ENCODE measurements at regions not wholly inside any gene's neighbourhood (a gene's known extent, or its start where the extent isn't known, plus 50 kb on each side); places are given as distances from the start of the nearest gene placed in this dataset.

- H3K27me3 Mint-ChIP-seq (ENCODE audit: unreplicated experiment): no peaks in the 10 kb centered on the region
- DNase-seq (ENCODE audit: low spot score): no peak
- peak overlapping the region; percentile 37 for H3K4me3 Mint-ChIP-seq (ENCODE audit: unreplicated experiment)
Observed at GRCh38 chr2:207223051-207223450, 57.3 kb upstream of the KLF7 start.

DNA sequence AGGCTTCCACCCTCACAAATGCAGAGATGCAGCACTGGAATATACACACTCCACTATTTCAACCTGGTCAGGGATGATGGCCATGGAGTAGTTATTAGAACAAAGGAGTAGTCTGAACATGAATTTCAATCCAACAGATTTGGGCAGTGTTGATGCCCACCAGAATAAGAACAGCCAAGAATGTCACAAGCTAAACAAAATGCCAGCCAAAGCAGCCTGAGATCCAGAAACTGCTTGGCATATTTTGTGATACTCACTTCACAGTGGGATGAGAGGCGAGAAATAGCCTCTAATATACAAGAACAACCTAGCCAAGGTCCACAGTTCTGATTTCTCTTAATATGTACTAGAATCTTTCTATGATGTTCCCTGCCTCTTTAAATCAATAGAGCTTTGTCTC lies 58.6 kb upstream of the KLF7 start:
- H3K36me3 Mint-ChIP-seq (ENCODE audit: low read depth, unreplicated experiment): peaks cover 3% of the 10 kb centered on the region
- H3K9me3 Mint-ChIP-seq (ENCODE audit: unreplicated experiment): no peaks in the 10 kb centered on the region
- no peak overlapping the region for H3K4me3 Mint-ChIP-seq (ENCODE audit: unreplicated experiment)
- no peak for TF ChIP-seq CTCF (IDR thresholded peaks at IDR 0.05; ENCODE audit: unreplicated experiment)
- H3K27ac Mint-ChIP-seq (ENCODE audit: unreplicated experiment): peak overlapping the region; percentile 99
- H3K27me3 Mint-ChIP-seq (ENCODE audit: unreplicated experiment): peaks cover 3% of the 10 kb centered on the region
- DNase-seq (ENCODE audit: low spot score): no peak
- H3K4me1 Mint-ChIP-seq (ENCODE audit: unreplicated experiment): peaks cover 85% of the 10 kb centered on the region

More at GRCh38 chr2:207223051-207223450, 57.3 kb upstream of the KLF7 start:
- no peak for TF ChIP-seq CTCF (IDR thresholded peaks at IDR 0.05; ENCODE audit: unreplicated experiment)
- Mint-ChIP-seq H3K36me3 (ENCODE audit: low read depth, unreplicated experiment) (no peaks in the 10 kb centered on the region), H3K27ac (ENCODE audit: unreplicated experiment) (peak overlapping the region; percentile 49), H3K4me1 (ENCODE audit: unreplicated experiment) (peaks cover 73% of the 10 kb centered on the region), H3K9me3 (ENCODE audit: unreplicated experiment) (no peaks in the 10 kb centered on the region)

- Mint-ChIP-seq H3K4me3 (ENCODE audit: unreplicated experiment) (no peak overlapping the region), H3K4me1 (ENCODE audit: unreplicated experiment) (peaks cover 88% of the 10 kb centered on the region)
Observed at GRCh38 chr2:207224791-207225482, 59.2 kb upstream of the KLF7 start.

DNA sequence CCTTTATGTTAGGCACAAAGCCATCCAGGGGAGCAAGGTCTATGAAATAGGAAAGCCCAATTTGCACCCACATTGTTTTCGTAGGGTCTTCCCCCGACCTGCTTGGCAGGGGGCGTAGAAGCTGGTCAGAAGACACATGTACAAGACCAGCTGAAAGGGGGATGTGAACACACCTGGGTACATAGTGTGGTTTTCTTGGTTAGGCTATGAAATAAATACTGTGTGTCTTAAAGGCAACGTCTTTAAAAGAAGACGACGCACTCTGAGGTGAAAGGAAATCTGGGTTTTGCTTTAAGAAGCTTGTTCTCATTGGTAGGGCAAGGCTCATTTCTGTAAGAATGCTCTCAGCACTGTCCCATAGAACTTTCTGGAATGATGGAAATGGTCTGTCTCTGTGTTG lies 60.0 kb upstream of the KLF7 start:
- Mint-ChIP-seq H3K4me1 (ENCODE audit: unreplicated experiment) (peaks cover 94% of the 10 kb centered on the region), H3K27ac (ENCODE audit: unreplicated experiment) (peak overlapping the region; percentile 99), H3K27me3 (ENCODE audit: unreplicated experiment) (peaks cover 9% of the 10 kb centered on the region), H3K9me3 (ENCODE audit: unreplicated experiment) (no peaks in the 10 kb centered on the region), H3K4me3 (ENCODE audit: unreplicated experiment) (no peak overlapping the region), H3K36me3 (ENCODE audit: low read depth, unreplicated experiment) (peaks cover 3% of the 10 kb centered on the region)
- no peak for TF ChIP-seq CTCF (IDR thresholded peaks at IDR 0.05; ENCODE audit: unreplicated experiment)
- no peak for DNase-seq (ENCODE audit: low spot score)

More at GRCh38 chr2:207224791-207225482, 59.2 kb upstream of the KLF7 start:
- H3K36me3 Mint-ChIP-seq (ENCODE audit: low read depth, unreplicated experiment): peaks cover 3% of the 10 kb centered on the region
- peaks cover 3% of the 10 kb centered on the region for H3K27me3 Mint-ChIP-seq (ENCODE audit: unreplicated experiment)
- DNase-seq (ENCODE audit: low spot score): no peak
- H3K9me3 Mint-ChIP-seq (ENCODE audit: unreplicated experiment): no peaks in the 10 kb centered on the region
- no peak for TF ChIP-seq CTCF (IDR thresholded peaks at IDR 0.05; ENCODE audit: unreplicated experiment)
- peak overlapping the region; percentile 99 for H3K27ac Mint-ChIP-seq (ENCODE audit: unreplicated experiment)

- H3K9me3 Mint-ChIP-seq (ENCODE audit: unreplicated experiment): no peaks in the 10 kb centered on the region
- DNase-seq (ENCODE audit: low spot score): no peak
- H3K27ac Mint-ChIP-seq (ENCODE audit: unreplicated experiment): peak overlapping the region; percentile 99
Observed at GRCh38 chr2:207226243-207226642, 60.5 kb upstream of the KLF7 start.

More at GRCh38 chr2:207226243-207226642, 60.5 kb upstream of the KLF7 start:
- no peak overlapping the region for H3K4me3 Mint-ChIP-seq (ENCODE audit: unreplicated experiment)
- H3K4me1 Mint-ChIP-seq (ENCODE audit: unreplicated experiment): peaks cover 94% of the 10 kb centered on the region
- TF ChIP-seq CTCF (IDR thresholded peaks at IDR 0.05; ENCODE audit: unreplicated experiment): no peak
- H3K27me3 Mint-ChIP-seq (ENCODE audit: unreplicated experiment): peaks cover 9% of the 10 kb centered on the region
- peaks cover 3% of the 10 kb centered on the region for H3K36me3 Mint-ChIP-seq (ENCODE audit: low read depth, unreplicated experiment)
